Activated T-helper 1 cell treated with anti-CD3 and anti-CD28 coated beads, Interleukin-12 subunit alpha, Interleukin-12 subunit beta, Interleukin-2, Interleukin-4 antibody, amounts not matched to agents 30 ng/mL and 10 ng/mL and 1 ng/mL, durations not matched to agents 14 hours and 24 hours and 36 hours (primary cell): ENCODE measurements at regions not wholly inside any gene's neighbourhood (a gene's known extent, or its start where the extent isn't known, plus 50 kb on each side); places are given as distances from the start of the nearest gene placed in this dataset.

Source experiments
- DNase-seq: peaks from one replicate; pipeline ENCODE4 v3.0.0; 2021; ENCODE audit warnings: low spot score
- H3K27ac Mint-ChIP-seq: one replicate; pipeline ENCODE4 v1.8.0; 2021; ENCODE audit warnings: mild to moderate bottlenecking, mixed read lengths
- H3K27me3 Mint-ChIP-seq: one replicate; pipeline ENCODE4 v1.8.0; 2022; ENCODE audit warnings: mild to moderate bottlenecking, moderate library complexity, mixed read lengths; ENCODE audit not compliant: insufficient read depth
- H3K36me3 Mint-ChIP-seq: one replicate; pipeline ENCODE4 v1.8.0; 2021; ENCODE audit warnings: low read depth, mixed read lengths
- H3K4me1 Mint-ChIP-seq: one replicate; pipeline ENCODE4 v1.8.0; 2021; ENCODE audit warnings: low read depth, mixed read lengths
- H3K4me3 Mint-ChIP-seq: one replicate; pipeline ENCODE4 v1.8.0; 2021; ENCODE audit warnings: mild to moderate bottlenecking, moderate library complexity, mixed read lengths
- H3K9me3 Mint-ChIP-seq: one replicate; pipeline ENCODE4 v1.8.0; 2021; ENCODE audit warnings: mixed read lengths
- intact Hi-C: fragments of 100-400 bp; cut with micrococcal nuclease; formaldehyde crosslinking; loops from one replicate; pipeline ENCODE4 v1.15.1; 2024

GRCh38 chr7:41501006-41501405, 201.9 kb downstream of the INHBA start:
- no peaks in the 10 kb centered on the region for H3K9me3 Mint-ChIP-seq
- no peaks in the 10 kb centered on the region for H3K27me3 Mint-ChIP-seq
- intact Hi-C loops, result no loop called here
- H3K27ac Mint-ChIP-seq, result no peak overlapping the region
- no peaks in the 10 kb centered on the region for H3K4me1 Mint-ChIP-seq
- no peak for DNase-seq
- H3K36me3 Mint-ChIP-seq, result no peaks in the 10 kb centered on the region
- H3K4me3 Mint-ChIP-seq, result no peak overlapping the region

- Mint-ChIP-seq H3K27ac (no peak overlapping the region), H3K27me3 (no peaks in the 10 kb centered on the region), H3K9me3 (no peaks in the 10 kb centered on the region), H3K4me1 (no peaks in the 10 kb centered on the region), H3K36me3 (no peaks in the 10 kb centered on the region), H3K4me3 (no peak overlapping the region)
- no peak for DNase-seq
- intact Hi-C loops, result no loop called here
Measured at GRCh38 chr7:41492603-41493002, 210.3 kb downstream of the INHBA start.

- intact Hi-C loops, result no loop called here
- no peaks in the 10 kb centered on the region for H3K4me1 Mint-ChIP-seq
- H3K4me3 Mint-ChIP-seq, result no peak overlapping the region
- H3K36me3 Mint-ChIP-seq, result no peaks in the 10 kb centered on the region
- H3K9me3 Mint-ChIP-seq, result no peaks in the 10 kb centered on the region
- H3K27ac Mint-ChIP-seq, result no peak overlapping the region
- DNase-seq, result no peak
- H3K27me3 Mint-ChIP-seq, result no peaks in the 10 kb centered on the region
Measured at GRCh38 chr7:41491883-41492471, 210.9 kb downstream of the INHBA start.

- no peaks in the 10 kb centered on the region for H3K9me3 Mint-ChIP-seq
- no peak for DNase-seq
- no peak overlapping the region for H3K4me3 Mint-ChIP-seq
- H3K36me3 Mint-ChIP-seq, result no peaks in the 10 kb centered on the region
- no peaks in the 10 kb centered on the region for H3K27me3 Mint-ChIP-seq
- intact Hi-C loops, result no loop called here
- no peaks in the 10 kb centered on the region for H3K4me1 Mint-ChIP-seq
- no peak overlapping the region for H3K27ac Mint-ChIP-seq
Measured at GRCh38 chr7:41491308-41491707, 211.6 kb downstream of the INHBA start.

- DNase-seq, result no peak
- Mint-ChIP-seq H3K4me1 (no peaks in the 10 kb centered on the region), H3K27ac (no peak overlapping the region), H3K4me3 (no peak overlapping the region), H3K36me3 (no peaks in the 10 kb centered on the region), H3K27me3 (no peaks in the 10 kb centered on the region), H3K9me3 (no peaks in the 10 kb centered on the region)
- intact Hi-C loops, result no loop called here
Measured at GRCh38 chr7:41489885-41490284, 213.0 kb downstream of the INHBA start.

- Mint-ChIP-seq H3K27me3 (no peaks in the 10 kb centered on the region), H3K36me3 (no peaks in the 10 kb centered on the region), H3K4me1 (no peaks in the 10 kb centered on the region), H3K27ac (no peak overlapping the region), H3K9me3 (no peaks in the 10 kb centered on the region), H3K4me3 (no peak overlapping the region)
- no peak for DNase-seq
- intact Hi-C loops, result no loop called here
Measured at GRCh38 chr7:41487229-41487940, 215.5 kb downstream of the INHBA start.

- no peaks in the 10 kb centered on the region for H3K4me1 Mint-ChIP-seq
- no peaks in the 10 kb centered on the region for H3K36me3 Mint-ChIP-seq
- H3K4me3 Mint-ChIP-seq, result no peak overlapping the region
- DNase-seq, result no peak
- H3K27me3 Mint-ChIP-seq, result no peaks in the 10 kb centered on the region
- no peak overlapping the region for H3K27ac Mint-ChIP-seq
- H3K9me3 Mint-ChIP-seq, result no peaks in the 10 kb centered on the region
- intact Hi-C loops, result loop anchor here (5.0 kb wide), 1 partner anchor 1174 kb away; no protein-coding TSS in a partner anchor
Measured at GRCh38 chr7:41481353-41481752, 221.5 kb downstream of the INHBA start.

- H3K4me1 Mint-ChIP-seq, result no peaks in the 10 kb centered on the region
- no peak overlapping the region for H3K27ac Mint-ChIP-seq
- intact Hi-C loops, result no loop called here
- H3K27me3 Mint-ChIP-seq, result no peaks in the 10 kb centered on the region
- no peaks in the 10 kb centered on the region for H3K36me3 Mint-ChIP-seq
- no peaks in the 10 kb centered on the region for H3K9me3 Mint-ChIP-seq
- DNase-seq, result no peak
- H3K4me3 Mint-ChIP-seq, result no peak overlapping the region
Measured at GRCh38 chr7:41478187-41478586, 224.7 kb downstream of the INHBA start.

- no peak overlapping the region for H3K27ac Mint-ChIP-seq
- H3K36me3 Mint-ChIP-seq, result no peaks in the 10 kb centered on the region
- no peaks in the 10 kb centered on the region for H3K4me1 Mint-ChIP-seq
- no peak for DNase-seq
- H3K9me3 Mint-ChIP-seq, result no peaks in the 10 kb centered on the region
- intact Hi-C loops, result no loop called here
- no peaks in the 10 kb centered on the region for H3K27me3 Mint-ChIP-seq
- H3K4me3 Mint-ChIP-seq, result no peak overlapping the region
Measured at GRCh38 chr7:41476460-41476803, 226.5 kb downstream of the INHBA start.

- intact Hi-C loops, result no loop called here
- Mint-ChIP-seq H3K9me3 (no peaks in the 10 kb centered on the region), H3K36me3 (no peaks in the 10 kb centered on the region), H3K4me3 (no peak overlapping the region), H3K27ac (no peak overlapping the region), H3K4me1 (no peaks in the 10 kb centered on the region), H3K27me3 (no peaks in the 10 kb centered on the region)
- DNase-seq, result no peak
Measured at GRCh38 chr7:41475801-41476459, 227.0 kb downstream of the INHBA start.

GRCh38 chr7:41472427-41473125, 230.3 kb downstream of the INHBA start:
- peaks cover 2% of the 10 kb centered on the region for H3K27me3 Mint-ChIP-seq
- H3K4me1 Mint-ChIP-seq, result no peaks in the 10 kb centered on the region
- H3K9me3 Mint-ChIP-seq, result no peaks in the 10 kb centered on the region
- no peak overlapping the region for H3K27ac Mint-ChIP-seq
- no peaks in the 10 kb centered on the region for H3K36me3 Mint-ChIP-seq
- intact Hi-C loops, result no loop called here
- no peak overlapping the region for H3K4me3 Mint-ChIP-seq
- no peak for DNase-seq

GRCh38 chr7:41470081-41470480, 232.8 kb downstream of the INHBA start:
- Mint-ChIP-seq H3K4me3 (no peak overlapping the region), H3K27ac (no peak overlapping the region), H3K36me3 (no peaks in the 10 kb centered on the region), H3K9me3 (peaks cover 3% of the 10 kb centered on the region), H3K4me1 (no peaks in the 10 kb centered on the region), H3K27me3 (peaks cover 2% of the 10 kb centered on the region)
- no peak for DNase-seq
- intact Hi-C loops, result no loop called here

- Mint-ChIP-seq H3K27me3 (peaks cover 2% of the 10 kb centered on the region), H3K9me3 (peaks cover 4% of the 10 kb centered on the region), H3K36me3 (no peaks in the 10 kb centered on the region), H3K4me3 (no peak overlapping the region), H3K4me1 (no peaks in the 10 kb centered on the region), H3K27ac (no peak overlapping the region)
- no peak for DNase-seq
- intact Hi-C loops, result no loop called here
Measured at GRCh38 chr7:41467596-41467995, 235.3 kb downstream of the INHBA start.
